ENCODE measurements at regions not wholly inside any gene's neighbourhood (a gene's known extent, or its start where the extent isn't known, plus 50 kb on each side); places are given as distances from the start of the nearest gene placed in this dataset.

GRCh38 chr14:100399052-100399849 lies 76.1 kb downstream of the SLC25A47 start:
- DNase-seq, result no peak

GRCh38 chr14:100400115-100400514 lies 77.0 kb downstream of the SLC25A47 start:
- DNase-seq, result no peak

GRCh38 chr14:100401031-100401692 lies 78.0 kb downstream of the SLC25A47 start:
- no peak for DNase-seq

GRCh38 chr14:100401792-100402191 lies 78.7 kb downstream of the SLC25A47 start:
- DNase-seq, result no peak

DNA sequence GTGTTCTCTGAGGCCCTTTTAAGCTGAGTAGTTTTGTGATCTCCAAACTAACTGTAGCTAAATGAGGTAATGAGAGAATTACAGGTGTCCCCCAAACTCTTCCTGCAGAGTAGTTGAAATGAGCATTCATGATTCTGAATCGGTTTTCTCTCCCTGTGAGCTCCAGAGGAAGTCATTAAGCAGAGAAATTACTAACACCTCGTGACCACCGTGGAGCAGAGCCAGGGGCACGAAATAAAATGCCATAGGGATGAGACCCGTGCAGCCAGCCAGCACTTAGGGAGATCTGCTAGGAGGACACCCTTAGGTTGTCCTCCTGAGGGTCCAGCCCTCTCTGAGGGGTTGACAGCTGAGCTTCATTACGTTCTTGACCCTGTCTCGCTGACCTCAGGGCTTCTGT lies 79.5 kb downstream of the SLC25A47 start:
- no peak for DNase-seq

DNA sequence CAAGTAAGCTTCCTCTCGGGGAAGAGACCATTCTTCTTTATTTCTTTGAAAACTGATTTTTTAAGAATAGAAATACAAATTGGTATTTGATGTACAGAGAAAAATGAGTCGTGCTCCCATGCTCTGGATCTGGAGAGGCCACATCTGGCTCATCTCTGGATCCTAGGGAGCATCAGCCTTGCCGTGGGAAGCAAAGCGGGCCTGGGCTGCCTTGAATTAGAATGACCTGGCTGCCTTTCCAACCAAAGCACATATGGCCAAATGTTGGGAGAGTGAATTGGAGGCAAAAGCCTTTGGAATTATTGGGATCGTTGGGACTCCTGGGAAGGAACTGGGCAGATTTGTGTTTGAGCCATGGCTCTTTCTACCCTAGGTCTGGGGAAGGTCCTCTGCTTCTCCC lies 80.0 kb downstream of the SLC25A47 start:
- DNase-seq, result no peak

- no peak for DNase-seq
These were observed 80.7 kb downstream of the SLC25A47 start for GRCh38 chr14:100403802-100404365.

GRCh38 chr14:100404419-100404818 lies 81.3 kb downstream of the SLC25A47 start:
- no peak for DNase-seq

DNA sequence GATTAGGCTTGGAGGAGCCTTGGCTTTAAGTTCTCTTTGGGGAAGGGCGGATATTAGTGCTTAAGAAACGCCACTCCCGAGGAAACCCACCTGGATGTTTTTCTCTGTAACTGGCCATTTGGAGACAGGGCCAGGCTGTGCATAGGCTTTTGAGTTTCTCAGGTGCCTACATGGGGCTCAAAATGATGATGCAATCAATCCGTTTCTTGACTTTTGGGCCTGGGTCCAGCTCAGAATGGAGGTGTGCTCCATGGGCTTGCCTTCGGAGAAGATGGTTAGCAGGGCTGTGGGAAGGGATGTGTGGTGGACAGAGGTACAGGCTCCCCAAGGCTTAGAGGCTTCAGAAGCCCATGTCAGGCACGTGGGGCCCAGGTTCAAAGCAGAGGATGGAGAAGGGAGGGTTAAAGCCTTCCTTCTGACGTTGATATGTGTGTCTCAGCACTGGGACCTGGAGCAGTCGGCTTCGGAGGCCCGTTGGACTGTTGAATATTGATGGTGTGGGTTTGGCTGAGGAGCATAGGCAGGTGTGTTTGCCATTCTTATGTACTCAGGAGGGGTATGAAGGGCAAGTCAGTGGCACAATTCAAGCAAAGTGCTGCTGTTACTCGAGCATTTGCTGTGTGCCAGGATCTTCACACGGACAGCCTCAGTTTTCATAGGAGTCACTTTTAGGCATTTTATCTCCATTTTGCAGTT lies 82.8 kb downstream of the SLC25A47 start:
- DNase-seq, result no peak

DNA sequence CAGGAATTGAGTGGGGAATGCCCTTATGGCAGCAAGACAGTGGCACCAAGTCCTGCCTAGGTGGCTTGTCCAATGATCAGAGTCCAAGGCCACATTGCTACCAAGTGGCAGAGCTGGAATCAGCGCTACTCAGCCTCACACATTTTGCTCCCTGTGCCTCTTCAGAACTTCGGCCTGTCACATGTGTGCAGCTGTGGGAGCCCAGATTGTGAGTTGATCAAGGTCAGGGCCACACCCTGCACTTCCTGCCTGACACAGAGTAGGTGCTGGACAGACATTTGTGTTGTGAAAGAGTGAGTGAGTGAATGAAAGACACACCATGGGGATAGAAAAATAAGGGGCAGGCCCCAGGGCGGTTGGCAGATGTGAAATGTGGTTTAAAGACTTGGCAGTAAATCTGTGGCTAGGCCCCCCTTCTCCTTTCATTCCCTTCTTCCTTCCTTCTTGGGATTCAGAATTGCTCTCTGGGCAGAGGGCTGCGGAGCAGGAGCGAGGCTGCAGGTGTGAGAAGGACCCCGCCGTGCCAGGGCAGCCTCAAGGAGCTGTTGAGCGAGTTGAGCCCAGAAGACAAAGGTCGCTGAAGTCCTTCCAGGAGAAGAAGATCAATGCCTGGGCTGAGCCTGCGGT lies 83.5 kb downstream of the SLC25A47 start:
- DNase-seq, result no peak

- no peak for DNase-seq
These were observed 84.4 kb downstream of the SLC25A47 start for GRCh38 chr14:100407376-100408102.

DNA sequence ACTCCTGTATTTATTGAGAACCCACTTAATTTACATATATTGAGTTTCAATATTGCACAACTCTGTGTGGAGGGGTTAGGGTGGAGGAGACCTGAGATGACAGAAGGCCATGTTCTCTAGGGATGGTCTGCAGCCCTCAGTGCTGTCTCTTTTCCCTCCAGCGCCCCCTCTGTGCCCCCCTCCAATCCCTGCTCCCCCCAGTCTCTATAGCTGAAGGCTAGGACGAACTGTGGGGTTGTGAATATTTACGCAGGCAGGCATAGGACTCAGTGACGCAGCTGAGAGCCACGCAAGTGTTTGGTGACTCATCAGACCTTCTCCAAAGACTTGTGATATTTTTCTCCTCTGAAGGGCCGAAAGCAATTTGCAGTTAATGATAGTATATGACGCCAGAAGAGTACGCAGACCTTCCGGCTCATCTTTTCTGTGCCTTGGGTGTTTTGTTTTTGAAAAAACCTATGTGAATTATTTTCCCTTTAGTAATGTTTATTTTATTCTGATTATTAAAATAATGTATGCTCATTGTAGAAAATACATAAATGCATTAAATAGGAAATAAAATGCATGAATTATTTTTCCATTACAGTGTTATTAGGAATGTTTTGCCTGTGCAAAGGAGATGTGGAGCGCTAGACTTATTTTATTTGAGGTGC lies 85.3 kb downstream of the SLC25A47 start:
- no peak for DNase-seq

DNA sequence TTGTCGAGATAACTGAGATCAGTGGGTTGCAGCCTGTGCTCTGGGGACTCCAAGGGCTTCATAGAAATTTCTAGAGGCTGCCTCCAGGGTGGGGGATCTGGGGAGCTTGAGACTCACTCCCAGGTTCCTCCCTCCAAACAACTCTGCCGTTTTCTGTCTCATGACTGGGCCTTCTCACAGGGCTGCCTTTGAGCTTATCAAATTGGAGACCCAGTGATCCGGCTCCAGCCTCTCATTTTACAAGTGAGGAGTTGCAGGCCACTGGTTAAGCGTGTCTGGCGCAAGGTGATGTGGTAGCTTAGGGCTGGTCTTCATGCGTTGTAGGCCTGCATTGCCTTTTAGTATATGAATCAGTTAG lies 85.8 kb downstream of the SLC25A47 start:
- no peak for DNase-seq

DNA sequence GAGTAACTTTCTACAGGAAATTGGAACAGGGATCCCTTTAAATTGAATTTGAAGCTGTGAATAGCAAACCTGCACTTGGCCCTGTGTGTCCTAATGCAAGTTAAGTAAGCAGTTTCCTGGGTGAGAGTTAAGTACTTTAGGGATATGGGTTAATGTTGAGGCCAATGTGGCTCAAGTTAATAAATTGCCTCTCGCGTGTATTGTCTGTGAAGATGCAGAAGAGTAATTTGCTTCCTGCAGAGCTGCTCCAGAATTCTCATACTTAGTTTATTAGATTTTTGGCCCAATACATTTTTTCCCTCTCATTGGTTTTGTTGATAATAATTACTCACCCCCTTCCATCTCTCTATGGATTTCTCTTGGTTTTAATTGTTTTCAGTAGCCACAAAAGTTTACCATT lies 86.5 kb downstream of the SLC25A47 start:
- no peak for DNase-seq

DNA sequence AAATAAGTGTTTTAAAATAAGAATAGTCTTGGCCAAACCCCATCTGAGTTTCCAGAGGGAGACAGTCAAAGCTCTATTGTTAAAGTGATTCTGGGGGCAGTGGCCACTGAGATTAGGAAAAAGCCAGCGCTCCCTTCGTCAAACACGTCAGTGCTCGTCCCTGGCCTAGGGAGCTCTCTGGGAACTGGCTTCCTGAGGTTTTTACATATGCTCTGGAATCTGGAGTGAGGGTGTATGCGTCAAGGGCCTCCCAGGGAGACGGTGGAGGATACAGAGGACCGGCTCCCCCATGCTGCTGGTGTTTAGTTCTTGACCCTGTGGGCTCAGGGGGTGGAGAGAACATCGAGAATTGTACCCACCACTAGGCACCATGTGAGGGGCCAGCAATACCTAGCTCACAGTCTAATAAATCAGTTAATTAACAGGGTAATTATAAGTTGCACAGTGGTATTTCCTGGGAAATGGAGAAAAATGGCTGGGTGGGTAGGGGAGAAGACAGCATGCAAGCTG lies 87.0 kb downstream of the SLC25A47 start:
- no peak for DNase-seq

DNA sequence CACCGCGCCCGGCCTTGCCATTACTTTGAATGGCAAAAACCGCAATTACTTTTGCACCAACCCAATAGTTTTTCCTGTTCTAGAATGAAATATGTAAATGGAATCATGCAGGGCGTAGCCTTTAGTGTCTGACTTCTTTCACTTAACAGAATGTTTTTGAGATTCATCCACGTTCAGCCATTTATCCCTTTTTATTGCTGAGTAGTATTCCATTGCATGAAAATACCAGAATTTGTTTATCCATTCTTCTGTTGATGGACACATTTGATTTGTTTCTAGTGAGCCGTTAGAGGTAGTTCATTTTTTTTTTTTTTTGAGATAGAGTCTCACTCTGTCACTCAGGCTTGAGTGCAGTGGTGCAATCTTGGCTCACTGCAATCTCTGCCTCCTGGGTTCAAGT lies 90.6 kb downstream of the SLC25A47 start:
- DNase-seq, result no peak

- no peak for DNase-seq
These were observed 92.1 kb downstream of the SLC25A47 start for GRCh38 chr14:100415226-100415625.

GRCh38 chr14:100416081-100416680 lies 93.0 kb downstream of the SLC25A47 start:
- no peak for DNase-seq

GRCh38 chr14:100416921-100417860 lies 94.1 kb downstream of the SLC25A47 start:
- no peak for DNase-seq

GRCh38 chr14:100419856-100420255 lies 96.7 kb downstream of the SLC25A47 start:
- DNase-seq, result no peak

Measured in stimulated activated CD4-positive, alpha-beta T cell treated with anti-CD3 and anti-CD28 coated beads, Interleukin-4, amount 100 ng/mL, for 24 hours (primary cell).